GM18498 (cell line): ENCODE measurements at regions not wholly inside any gene's neighbourhood (a gene's known extent, or its start where the extent isn't known, plus 50 kb on each side); places are given as distances from the start of the nearest gene placed in this dataset.

Experiments
- ATAC-seq: cut with Tn5 transposase; IDR thresholded peaks from one replicate; pipeline ENCODE4 v1.9.1; 2021; ENCODE audit warnings: mild to moderate bottlenecking, moderate library complexity; ENCODE audit not compliant: unreplicated experiment

DNA sequence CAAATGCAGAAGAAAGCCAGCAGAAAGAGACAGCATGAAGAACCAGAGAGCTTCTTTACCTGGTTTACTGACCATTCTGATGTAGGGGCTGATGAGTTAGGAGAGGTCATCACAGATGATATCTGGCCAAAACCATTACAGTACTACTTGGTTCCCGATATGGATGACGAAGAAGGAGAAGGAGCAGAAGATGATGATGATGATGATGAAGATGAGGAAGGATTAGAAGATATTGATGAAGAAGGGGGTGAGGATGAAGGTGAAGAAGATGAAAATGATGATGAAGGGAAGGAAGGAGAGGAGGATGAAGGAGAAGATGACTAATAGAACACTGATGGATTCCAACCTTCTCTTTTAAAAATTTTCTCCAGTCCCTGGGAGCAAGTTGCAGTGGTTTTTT is 178.2 kb upstream of the CRY1 start:
- ATAC-seq = no peak

DNA sequence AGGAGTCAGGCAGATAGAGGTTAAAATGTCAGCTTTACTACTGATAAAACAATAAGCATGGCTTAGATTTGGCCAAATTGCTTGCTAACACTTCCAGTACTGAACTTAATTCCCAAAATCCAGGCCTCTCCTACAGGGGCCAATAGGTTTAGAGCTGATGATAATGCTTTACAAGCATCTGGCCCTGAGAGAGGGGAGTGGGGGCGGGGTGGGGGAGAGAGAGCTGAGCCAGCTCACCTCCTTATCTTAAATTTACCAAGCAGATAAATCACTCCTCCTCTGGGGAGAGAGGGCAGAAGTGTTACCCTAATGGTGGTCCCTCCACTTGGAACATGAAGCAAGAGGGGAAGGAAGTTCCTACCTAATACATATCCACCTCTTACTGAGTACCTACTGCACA is 182.2 kb upstream of the CRY1 start:
- ATAC-seq = no peak

DNA sequence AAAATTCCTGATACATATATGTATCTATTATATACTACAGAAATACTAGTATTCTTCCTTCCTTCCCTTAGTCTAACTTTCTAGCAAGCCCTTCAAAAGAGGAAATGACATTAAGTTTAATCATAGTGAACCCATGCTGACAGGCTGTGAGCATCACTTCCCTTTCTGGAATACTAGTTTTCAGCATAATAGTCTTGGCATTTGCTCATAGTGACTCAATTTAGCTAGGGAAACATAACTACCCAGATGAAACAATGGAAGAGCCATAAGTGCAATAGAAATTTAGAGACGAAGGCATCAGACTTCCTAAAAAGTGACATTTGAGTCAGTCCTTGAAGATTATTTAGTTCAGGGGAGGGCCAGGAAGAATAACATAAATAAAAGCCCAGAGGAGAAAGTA is 184.5 kb upstream of the CRY1 start:
- ATAC-seq = no peak

DNA sequence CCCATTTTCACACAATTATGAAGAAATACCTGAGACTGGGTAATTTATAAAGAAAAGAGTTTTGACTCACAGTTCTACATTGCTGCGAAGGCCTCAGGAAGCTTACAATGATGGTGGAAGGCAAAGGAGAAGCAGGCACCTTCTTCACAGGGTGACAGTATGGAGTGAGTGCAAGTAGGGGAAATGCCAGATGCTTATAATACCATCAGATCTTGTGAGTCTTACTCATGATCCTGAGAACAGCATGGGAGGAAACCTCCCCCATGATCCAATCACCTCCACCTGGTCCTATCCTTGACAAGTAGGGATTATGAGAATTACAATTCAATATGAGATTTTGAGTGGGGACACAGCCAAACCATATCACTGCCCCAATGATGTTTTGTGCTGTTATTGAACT is 189.3 kb upstream of the CRY1 start:
- no peak for ATAC-seq

DNA sequence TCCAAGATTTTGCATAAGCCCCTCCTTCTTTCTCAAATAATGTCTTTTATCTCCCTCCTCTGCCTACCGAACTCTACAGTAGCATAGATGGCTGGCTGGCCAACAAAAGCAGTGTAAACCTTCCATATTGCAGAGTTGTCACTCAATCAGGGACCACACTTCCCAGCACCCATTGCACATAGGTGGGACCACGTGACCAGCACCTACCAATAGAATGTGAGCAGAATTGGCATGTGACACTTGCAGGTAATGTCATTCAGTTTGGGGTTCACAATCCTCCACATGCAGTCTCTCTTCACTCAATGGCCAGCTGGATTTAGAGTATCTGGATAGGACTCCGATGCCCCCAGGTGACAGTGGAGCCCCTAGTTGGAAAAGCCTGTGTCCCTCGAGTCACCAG is 190.3 kb upstream of the CRY1 start:
- no peak for ATAC-seq

DNA sequence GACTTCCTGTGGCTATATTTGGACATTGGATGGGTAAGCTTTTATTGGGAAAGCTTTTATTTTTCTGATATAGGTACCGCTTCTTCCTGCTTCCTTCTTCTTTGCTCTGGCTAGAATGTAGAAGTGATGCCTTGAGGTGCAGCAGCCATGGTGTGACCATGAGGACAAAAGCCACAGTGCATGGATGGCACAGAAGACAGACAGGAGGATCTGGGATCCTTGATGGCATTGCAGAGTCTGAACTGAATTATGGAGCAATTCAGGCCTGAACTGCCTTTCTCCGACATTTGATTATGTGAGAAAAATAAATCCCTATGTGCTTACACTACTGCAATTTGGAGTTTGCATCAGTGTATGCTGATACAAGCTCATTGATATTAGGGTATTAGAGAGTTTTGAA is 191.3 kb upstream of the CRY1 start:
- ATAC-seq = no peak

DNA sequence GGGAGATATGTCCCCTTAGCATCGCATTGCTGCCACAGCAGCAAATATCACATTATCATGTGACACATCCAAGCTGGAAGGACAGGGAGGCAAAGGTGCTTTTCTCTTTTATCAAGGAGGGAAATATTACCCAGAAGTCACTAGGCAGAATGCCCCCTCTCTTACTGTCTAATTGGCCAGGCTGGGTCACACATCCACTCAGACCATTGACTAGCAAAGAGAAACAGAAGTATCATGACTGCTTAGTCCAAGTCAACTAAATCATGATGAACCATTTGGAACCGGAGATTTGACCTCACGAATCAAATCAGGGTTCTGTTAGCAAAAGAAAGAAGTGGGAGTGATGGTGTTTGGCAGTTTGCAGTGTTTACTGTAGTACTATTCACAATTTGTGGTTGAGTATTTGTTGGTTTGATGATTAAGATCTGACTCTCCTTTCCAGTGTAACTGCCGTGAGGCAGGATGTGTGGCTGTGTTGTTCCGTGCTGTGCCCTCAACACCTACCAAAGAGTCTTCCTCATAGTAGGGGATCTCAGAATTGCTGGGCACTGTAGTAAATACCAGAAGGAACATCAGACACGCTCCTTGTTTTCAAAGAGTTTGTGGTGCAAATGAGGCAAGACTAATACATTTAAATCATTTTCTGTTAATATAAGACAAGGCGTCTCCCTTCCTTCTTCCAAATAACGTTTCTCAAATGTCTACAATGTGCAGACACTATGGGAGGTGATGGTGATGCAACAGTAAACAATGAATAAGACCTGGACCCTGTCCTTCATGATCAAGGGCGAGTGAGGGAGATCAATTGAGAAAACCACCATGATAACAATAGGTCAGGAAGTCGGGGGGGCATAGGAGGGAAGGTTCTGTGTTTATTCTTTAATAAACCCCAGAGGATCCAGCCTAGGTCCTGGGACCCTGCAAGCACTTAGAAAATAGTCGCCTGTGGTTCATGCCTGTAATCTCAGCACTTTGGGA is 194.4 kb upstream of the CRY1 start:
- ATAC-seq = no peak

DNA sequence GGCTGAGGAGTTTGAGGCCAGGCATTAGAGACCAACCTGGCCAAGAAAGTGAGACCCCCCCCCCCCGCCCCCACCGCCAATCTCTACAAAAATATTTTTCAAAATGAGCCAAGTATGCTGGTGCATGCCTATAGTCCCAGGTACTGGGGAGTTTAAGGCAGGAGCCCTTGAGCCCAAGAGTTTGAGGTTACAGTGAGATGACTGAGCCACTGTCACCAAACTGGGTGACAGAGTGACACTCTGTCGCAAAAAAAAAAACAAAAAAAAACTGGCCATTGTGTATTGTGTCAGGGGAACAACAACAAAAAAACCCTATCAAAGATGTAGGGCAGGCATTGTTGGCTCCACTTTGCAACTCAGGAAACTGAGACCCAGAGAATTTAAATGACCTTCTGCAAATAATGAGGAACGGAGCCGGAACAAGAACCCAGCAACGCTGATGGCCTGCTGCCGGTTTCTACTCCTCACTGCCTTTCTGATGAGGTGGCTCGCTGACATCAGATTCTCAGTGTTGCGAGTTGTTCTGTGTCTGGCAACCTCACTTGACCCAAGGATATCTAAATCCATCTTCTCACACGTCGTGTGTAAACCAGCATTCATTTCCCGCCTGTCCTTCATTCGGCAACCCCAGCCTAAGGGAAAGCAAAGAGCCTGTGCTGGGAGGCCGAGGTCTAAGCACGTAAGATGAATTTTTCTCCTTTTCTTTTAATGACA is 195.2 kb upstream of the CRY1 start:
- ATAC-seq = no peak

DNA sequence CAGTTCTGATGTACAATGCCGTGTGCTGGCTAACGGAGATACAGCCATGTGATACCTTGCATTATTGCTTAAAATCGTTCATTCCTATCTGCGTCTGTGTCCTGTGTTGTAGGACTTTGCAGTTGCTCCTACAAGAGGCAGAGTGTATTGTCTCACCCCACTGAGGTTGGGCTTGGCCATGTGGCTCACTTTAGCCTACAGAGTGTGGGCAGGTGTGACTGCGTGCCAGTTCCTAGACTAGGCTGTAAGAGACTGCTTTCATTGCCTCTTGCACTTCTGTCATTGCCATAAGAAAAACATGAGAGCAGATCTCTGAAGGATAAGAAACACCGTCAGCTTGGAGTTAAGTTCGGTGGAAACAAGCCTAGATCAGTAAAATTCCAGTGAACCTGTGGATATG is 197.7 kb upstream of the CRY1 start:
- no peak for ATAC-seq

DNA sequence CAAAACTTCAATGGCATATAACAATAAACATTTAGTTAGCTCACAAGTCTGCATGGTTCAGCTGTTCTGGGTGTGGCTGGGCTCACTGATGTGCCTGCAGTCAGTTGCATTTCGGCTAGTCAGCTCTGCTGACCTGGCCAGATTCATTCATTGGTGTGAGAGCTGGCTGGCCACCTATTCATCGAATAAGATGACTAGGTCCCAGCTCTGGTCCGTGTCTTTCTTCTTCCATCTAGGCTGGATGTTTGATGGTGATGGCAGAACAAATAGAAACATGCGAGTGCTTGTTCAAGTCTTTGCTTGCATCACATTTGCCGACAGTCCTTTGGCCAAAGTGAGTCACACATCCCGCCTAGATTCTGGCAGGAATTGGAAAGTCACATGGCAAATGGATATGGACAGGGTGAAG is 203.3 kb upstream of the CRY1 start:
- ATAC-seq = no peak

DNA sequence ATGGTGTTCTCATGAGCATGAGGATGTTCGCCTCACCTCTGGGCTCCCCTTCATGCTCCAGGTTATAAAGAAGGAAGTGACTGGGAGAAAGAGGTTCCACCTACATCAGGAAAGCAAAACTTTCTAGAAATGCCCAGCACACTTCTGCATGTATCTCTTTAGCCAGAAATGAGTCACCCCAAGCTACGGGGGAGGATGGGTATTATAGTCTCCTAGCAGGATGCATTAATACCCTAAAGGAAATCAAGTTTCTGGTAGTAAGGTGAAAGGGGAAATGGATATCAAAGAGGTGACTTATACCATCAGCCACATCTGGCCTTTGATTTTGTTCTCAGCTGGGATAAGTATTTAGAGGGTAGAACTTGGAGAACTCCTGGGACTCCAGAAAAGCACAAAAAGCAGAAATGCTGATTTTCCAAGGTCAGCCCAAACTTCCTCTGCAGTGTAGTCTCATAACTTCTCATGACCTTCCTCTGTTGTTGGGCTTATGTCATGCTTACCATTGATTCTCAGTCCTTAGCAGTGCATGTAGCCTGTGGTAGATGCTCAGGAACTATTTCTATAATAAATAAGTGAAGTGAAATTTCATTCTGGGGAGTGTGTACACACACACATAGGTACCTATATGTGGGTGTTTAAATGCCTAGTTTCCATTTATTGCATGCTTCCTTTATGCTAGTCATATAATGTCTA is 209.4 kb upstream of the CRY1 start:
- no peak for ATAC-seq

DNA sequence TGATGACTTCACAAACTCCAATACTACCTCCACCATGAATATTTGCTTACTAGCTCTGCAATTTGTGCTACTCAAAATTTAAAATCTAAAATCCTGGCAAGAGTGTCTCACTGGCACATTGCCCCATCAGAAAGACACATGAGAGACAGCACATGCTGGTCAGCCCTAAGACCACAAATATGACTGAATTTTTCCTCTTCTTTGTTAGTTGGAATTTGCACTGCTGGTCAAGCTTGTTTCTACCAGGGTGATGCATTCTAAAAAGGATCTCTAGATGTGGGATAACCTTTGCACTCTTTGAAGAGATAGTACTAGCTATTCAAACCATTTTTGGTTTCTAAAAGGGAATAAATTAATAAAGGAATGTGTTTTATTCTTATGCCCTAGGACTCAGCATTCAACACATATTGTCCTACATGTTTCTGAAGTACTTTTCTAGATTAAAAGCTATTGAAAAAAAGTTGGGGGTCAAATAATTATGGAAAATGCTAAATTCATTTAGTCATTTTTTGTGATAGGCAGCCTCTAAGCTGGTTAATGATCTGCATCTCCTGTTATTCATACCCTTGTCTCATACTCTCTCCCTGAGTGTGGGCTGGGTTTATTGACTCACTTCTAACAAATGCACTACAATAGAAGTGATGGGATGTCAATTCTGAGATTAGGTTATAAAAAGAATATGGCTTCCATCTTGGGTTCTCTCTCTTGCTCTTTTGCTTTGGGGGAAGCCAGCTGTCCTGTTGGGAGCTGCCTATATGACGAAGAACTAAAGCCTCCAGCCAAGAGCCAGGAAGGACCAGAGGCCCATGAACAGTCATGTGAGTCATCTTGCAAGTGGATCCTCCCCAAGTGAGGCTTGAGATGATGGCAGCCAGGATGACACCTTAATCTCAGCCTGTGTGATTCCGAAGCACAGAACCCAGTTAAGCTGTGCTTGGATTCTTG is 211.5 kb upstream of the CRY1 start:
- ATAC-seq = no peak

DNA sequence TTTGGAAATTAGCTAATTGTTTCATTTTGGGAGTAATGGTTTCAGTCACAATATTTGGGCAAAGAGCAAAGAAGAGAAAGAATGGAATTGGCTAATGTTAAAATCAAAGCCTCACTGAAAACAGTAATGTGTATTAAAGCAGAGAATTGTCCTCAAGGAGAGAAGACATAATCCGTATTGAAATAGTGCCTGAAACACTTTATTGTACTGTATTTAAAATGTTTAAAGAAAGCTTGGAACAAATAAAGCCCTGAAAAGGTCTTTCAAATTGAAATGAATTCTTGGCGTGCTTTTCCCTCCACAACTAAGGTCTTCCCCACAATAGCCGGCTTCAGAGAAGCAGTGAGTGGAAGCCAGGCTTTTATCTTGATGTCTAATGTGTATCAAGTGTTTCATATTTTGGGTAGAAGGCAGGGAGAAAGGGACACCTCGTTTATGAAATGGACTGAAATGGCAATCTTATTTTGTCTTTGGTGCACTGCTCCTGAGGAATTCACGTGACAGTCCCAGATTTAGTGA is 212.9 kb upstream of the CRY1 start:
- ATAC-seq = no peak

DNA sequence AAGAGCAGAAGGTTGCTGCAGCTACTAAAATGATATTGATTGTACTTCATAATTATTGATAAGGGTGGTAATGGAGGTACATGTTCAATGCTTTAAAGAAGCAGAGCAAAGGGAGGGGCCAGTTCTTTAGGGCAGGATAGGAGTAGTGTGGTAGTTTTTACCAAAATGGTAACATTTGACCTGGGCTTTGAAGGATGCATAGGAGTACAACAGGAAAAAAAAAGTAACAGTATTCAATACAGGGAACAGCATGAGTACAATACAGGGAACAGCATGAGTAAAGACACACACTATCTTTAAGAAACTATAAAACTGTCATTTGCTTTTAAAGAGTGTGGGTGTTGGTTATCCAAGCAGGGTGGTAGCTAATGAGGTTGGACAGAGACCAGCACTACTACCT is 215.0 kb upstream of the CRY1 start:
- ATAC-seq = no peak

DNA sequence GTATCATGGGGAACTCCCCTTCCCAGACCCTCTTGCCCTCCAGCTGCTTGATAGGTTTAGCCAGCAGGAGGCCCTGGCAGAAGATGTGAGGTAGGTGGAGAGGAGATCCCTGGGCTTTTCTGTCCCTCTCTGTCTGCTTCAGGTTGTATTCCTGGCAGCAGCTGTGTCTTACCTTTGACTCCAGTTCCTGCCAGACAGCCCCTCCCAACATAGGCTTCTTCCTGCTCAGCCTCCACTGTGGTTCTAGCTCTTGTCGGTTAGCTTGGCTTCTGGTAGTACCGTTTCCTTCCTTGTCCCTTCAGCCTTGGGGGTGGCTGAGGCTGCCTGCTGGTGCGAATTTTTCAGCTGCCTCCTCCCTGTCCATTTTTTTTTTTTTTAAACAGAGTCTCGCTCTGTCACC is 215.7 kb upstream of the CRY1 start:
- no peak for ATAC-seq

DNA sequence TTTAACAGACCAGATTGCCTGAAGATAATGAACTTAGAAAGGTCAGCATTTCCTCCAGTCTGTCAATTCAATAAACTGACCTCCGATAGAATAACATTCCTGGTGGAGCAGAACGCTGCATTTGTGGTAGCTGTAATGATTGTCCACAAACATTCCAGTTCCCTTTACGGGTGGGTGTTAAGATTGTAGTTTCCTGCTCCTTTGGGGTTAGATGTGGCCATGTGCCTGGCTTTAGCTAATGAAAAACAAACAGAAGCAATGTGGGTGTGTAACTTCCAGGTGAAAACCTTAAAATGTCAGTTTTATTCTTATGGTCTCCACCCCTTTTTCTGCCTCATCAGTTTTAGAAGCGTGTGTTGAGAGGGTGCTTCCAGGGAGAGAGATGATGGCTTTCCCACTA is 217.3 kb upstream of the CRY1 start:
- ATAC-seq = no peak

DNA sequence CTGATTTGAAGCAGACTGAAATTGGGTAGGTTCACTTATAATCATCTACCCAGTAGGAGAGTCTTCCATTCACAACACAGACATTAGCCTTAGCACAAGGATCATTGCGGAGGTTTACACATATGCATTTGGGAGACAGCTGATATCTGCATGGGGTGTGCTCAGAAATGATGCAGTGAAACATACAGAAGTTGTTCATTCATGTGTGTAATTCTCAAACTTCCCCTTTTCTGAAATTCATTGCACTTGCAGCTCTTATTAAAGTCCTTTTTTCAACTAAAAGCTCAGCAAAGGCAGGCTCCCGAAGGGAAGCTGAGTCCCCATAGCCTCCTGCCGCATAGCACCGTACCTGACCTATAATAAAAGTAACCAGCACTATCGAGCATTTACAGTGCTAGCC is 218.3 kb upstream of the CRY1 start:
- ATAC-seq = no peak

DNA sequence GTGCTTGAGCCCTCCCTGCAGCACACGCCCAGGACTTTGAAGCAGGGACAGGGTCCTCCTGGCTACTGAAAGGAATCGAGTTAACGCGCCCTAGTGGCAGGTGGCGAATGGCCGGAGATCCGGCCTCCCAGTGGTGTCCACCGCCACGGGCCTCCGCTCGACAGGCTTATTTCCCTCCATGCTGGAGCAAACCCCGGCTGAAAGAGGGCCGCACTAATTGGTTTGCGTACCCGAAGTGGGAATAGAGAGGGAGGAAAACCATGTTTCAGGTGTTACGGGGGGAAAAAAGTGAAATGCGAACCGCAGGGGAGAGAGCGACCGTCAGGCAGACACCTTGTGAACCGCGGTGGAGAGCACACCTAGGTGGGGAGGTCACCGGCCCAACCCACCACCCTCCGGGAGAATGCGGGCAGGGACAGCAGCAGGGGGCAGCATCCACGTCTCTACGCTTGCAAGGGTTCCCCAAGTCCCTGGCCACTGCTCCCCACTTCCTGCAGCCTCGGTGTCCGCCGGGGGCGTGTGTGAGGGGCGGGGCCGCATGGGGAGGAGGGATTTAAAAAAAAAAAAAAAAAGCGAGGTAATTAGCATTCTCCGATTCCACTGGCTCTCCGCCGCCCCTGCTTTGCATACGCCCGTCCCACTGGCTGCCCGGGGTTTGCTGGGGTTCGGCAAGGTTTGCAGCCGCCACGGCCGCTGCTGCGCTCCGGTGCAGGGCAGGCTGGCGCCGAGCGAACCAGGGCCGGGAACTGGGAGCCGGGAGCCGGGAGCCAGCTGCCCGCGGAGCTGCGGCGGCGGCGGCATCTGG is 224.6 kb upstream of the CRY1 start:
- ATAC-seq = peak; percentile 78

DNA sequence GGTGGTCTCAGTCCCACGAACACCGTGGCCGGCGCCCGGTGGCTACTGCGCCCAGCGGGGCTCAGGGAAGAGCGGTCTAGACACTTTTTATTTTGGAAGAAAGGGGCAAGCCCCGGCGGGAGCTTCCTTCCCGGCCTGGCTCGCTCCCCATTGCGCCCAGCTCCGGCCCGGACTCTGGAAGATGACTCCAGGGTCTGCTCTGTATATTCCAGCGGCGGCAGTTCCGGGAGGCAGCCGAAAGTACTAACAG is 225.1 kb upstream of the CRY1 start:
- ATAC-seq = no peak
